HG03558 (cell line): ENCODE measurements at regions not wholly inside any gene's neighbourhood (a gene's known extent, or its start where the extent isn't known, plus 50 kb on each side); places are given as distances from the start of the nearest gene placed in this dataset.
"Not testable (repeated sequence)": the region's sequence is repeated elsewhere in the genome, so short reads cannot be mapped to it uniquely, and the experiment has no call there.

Experiments used
- ATAC-seq: cut with Tn5 transposase; IDR thresholded peaks from one replicate; pipeline ENCODE4 v1.9.1; 2021; ENCODE audit warnings: moderate number of reproducible peaks; ENCODE audit not compliant: unreplicated experiment; ENCODE audit errors: extremely low read depth

- no peak for ATAC-seq
Measured at GRCh38 chr4:110364911-110365520, 110.9 kb upstream of the ENPEP start.

- ATAC-seq, result no peak
Measured at GRCh38 chr4:110361921-110362320, 114.0 kb upstream of the ENPEP start.

GRCh38 chr4:110359076-110359475 is 116.9 kb upstream of the ENPEP start:
- ATAC-seq, result no peak

GRCh38 chr4:110357521-110357920 is 118.4 kb upstream of the ENPEP start:
- ATAC-seq, result no peak

GRCh38 chr4:110354460-110354859 is 121.5 kb upstream of the ENPEP start:
- ATAC-seq, result no peak

- no peak for ATAC-seq
Measured at GRCh38 chr4:110352670-110353442, 123.1 kb upstream of the ENPEP start.

GRCh38 chr4:110348711-110349383 is 127.1 kb upstream of the ENPEP start:
- no peak for ATAC-seq

GRCh38 chr4:110347805-110348204 is 128.2 kb upstream of the ENPEP start:
- ATAC-seq, result no peak

- ATAC-seq, result no peak
Measured at GRCh38 chr4:110344165-110344564, 131.8 kb upstream of the ENPEP start.

GRCh38 chr4:110343534-110343933 is 132.4 kb upstream of the ENPEP start:
- no peak for ATAC-seq

GRCh38 chr4:110341118-110341517 is 134.8 kb upstream of the ENPEP start:
- peak; percentile 34 for ATAC-seq

- ATAC-seq, result no peak
Measured at GRCh38 chr4:110335399-110335798, 137.0 kb upstream of the ELOVL6 start.

- ATAC-seq, result no peak
Measured at GRCh38 chr4:110332483-110332882, 134.1 kb upstream of the ELOVL6 start.

- not testable (repeated sequence) for ATAC-seq
Measured at GRCh38 chr4:110326426-110326825, 128.0 kb upstream of the ELOVL6 start.

- ATAC-seq, result no peak
Measured at GRCh38 chr4:110310795-110311194, 112.4 kb upstream of the ELOVL6 start.

- no peak for ATAC-seq
Measured at GRCh38 chr4:110309675-110310074, 111.3 kb upstream of the ELOVL6 start.

GRCh38 chr4:110306303-110306702 is 107.9 kb upstream of the ELOVL6 start:
- ATAC-seq, result no peak

GRCh38 chr4:110305455-110305854 is 107.0 kb upstream of the ELOVL6 start:
- ATAC-seq, result no peak

- ATAC-seq, result peak; percentile 78
Measured at GRCh38 chr4:110296892-110297291, 98.5 kb upstream of the ELOVL6 start.

GRCh38 chr4:110294165-110294564 is 95.8 kb upstream of the ELOVL6 start:
- ATAC-seq, result no peak

- no peak for ATAC-seq
Measured at GRCh38 chr4:110292994-110293744, 94.8 kb upstream of the ELOVL6 start.
